ENCODE measurements at regions not wholly inside any gene's neighbourhood (a gene's known extent, or its start where the extent isn't known, plus 50 kb on each side); places are given as distances from the start of the nearest gene placed in this dataset.

- Histone ChIP-seq H3K27me3 (no peaks in the 10 kb centered on the region), H3K4me3 (no peak overlapping the region), H3K9me3 (no peaks in the 10 kb centered on the region), H3K36me3 (no peaks in the 10 kb centered on the region), H3K4me1 (no peaks in the 10 kb centered on the region), H3K27ac (no peak overlapping the region)
- ATAC-seq (ENCODE audit: low FRiP score in 2 of 2) (no peak), DNase-seq (no peak)
- 88 to 90% methylated on average over 1 of the region's 1 CpG for WGBS, 2 donors
- TF ChIP-seq POLR2AphosphoS5 (IDR thresholded peaks at IDR 0.05) (no peak), EP300 (IDR thresholded peaks at IDR 0.05) (no peak), POLR2A (IDR thresholded peaks at IDR 0.05) (no peak), CTCF (IDR thresholded peaks at IDR 0.05) (no peak)
Measured at GRCh38 chr4:136036744-136037143, 1495.5 kb downstream of the PCDH18 start.

GRCh38 chr4:136032391-136032790 lies 1499.9 kb downstream of the PCDH18 start:
- no peaks in the 10 kb centered on the region for H3K9me3 ChIP-seq
- H3K27me3 ChIP-seq: no peaks in the 10 kb centered on the region
- no peak overlapping the region for H3K4me3 ChIP-seq
- H3K27ac ChIP-seq: no peak overlapping the region
- no peak for DNase-seq
- 57 to 65% methylated on average over 1 of the region's 1 CpG for WGBS, 2 donors
- no peak for ATAC-seq (ENCODE audit: low FRiP score in 2 of 2)
- H3K36me3 ChIP-seq: no peaks in the 10 kb centered on the region
- H3K4me1 ChIP-seq: no peaks in the 10 kb centered on the region
- TF ChIP-seq POLR2AphosphoS5 (IDR thresholded peaks at IDR 0.05): no peak
- TF ChIP-seq POLR2A (IDR thresholded peaks at IDR 0.05): no peak
- no peak for TF ChIP-seq EP300 (IDR thresholded peaks at IDR 0.05)
- no peak for TF ChIP-seq CTCF (IDR thresholded peaks at IDR 0.05)

- no peaks in the 10 kb centered on the region for H3K9me3 ChIP-seq
- DNase-seq (no peak), ATAC-seq (ENCODE audit: low FRiP score in 2 of 2) (no peak)
- no peaks in the 10 kb centered on the region for H3K27me3 ChIP-seq
- H3K4me1 ChIP-seq: no peaks in the 10 kb centered on the region
- no peak for TF ChIP-seq EP300 (IDR thresholded peaks at IDR 0.05)
- no peak for TF ChIP-seq POLR2AphosphoS5 (IDR thresholded peaks at IDR 0.05)
- no peak for TF ChIP-seq POLR2A (IDR thresholded peaks at IDR 0.05)
- TF ChIP-seq CTCF (IDR thresholded peaks at IDR 0.05): no peak
- H3K27ac ChIP-seq: no peak overlapping the region
- WGBS, 2 donors: 41 to 100% methylated on average over 1 to 2 of the region's 2 CpGs
- H3K36me3 ChIP-seq: no peaks in the 10 kb centered on the region
- no peak overlapping the region for H3K4me3 ChIP-seq
Measured at GRCh38 chr4:136025540-136025939, 1506.8 kb downstream of the PCDH18 start.

GRCh38 chr4:136017556-136017955 lies 1514.7 kb downstream of the PCDH18 start:
- H3K27ac ChIP-seq: no peak overlapping the region
- TF ChIP-seq POLR2AphosphoS5 (IDR thresholded peaks at IDR 0.05) (no peak), CTCF (IDR thresholded peaks at IDR 0.05) (no peak), POLR2A (IDR thresholded peaks at IDR 0.05) (no peak), EP300 (IDR thresholded peaks at IDR 0.05) (no peak)
- DNase-seq: no peak

GRCh38 chr4:136012220-136012619 lies 1520.1 kb downstream of the PCDH18 start:
- TF ChIP-seq EP300 (IDR thresholded peaks at IDR 0.05) (no peak), POLR2AphosphoS5 (IDR thresholded peaks at IDR 0.05) (no peak), POLR2A (IDR thresholded peaks at IDR 0.05) (no peak), CTCF (IDR thresholded peaks at IDR 0.05) (no peak)
- H3K27ac ChIP-seq: no peak overlapping the region
- DNase-seq (no peak), ATAC-seq (ENCODE audit: low FRiP score in 2 of 2) (no peak)
- H3K36me3 ChIP-seq: no peaks in the 10 kb centered on the region
- no peak overlapping the region for H3K4me3 ChIP-seq
- H3K4me1 ChIP-seq: no peaks in the 10 kb centered on the region
- WGBS, 2 donors: 52 to 75% methylated on average over 1 of the region's 1 CpG
- H3K27me3 ChIP-seq: no peaks in the 10 kb centered on the region
- no peaks in the 10 kb centered on the region for H3K9me3 ChIP-seq

More at GRCh38 chr4:136017556-136017955, 1514.7 kb downstream of the PCDH18 start:
- no peaks in the 10 kb centered on the region for H3K9me3 ChIP-seq
- ATAC-seq (ENCODE audit: low FRiP score in 2 of 2): no peak
- H3K27me3 ChIP-seq: no peaks in the 10 kb centered on the region
- H3K36me3 ChIP-seq: no peaks in the 10 kb centered on the region
- H3K4me1 ChIP-seq: no peaks in the 10 kb centered on the region
- H3K4me3 ChIP-seq: no peak overlapping the region
